CD4-positive, alpha-beta T cell treated with Interferon alpha-2 for 1 hour (primary cell): ENCODE measurements at regions not wholly inside any gene's neighbourhood (a gene's known extent, or its start where the extent isn't known, plus 50 kb on each side); places are given as distances from the start of the nearest gene placed in this dataset.

ENCODE experiments used
- DNase-seq, 2 donors: peaks; one replicate each; pipeline ENCODE4 v3.0.0-alpha.2; 2020 to 2022

GRCh38 chr7:96481796-96482195, 159.9 kb upstream of the SLC25A13 start:
- no peak for DNase-seq

DNA sequence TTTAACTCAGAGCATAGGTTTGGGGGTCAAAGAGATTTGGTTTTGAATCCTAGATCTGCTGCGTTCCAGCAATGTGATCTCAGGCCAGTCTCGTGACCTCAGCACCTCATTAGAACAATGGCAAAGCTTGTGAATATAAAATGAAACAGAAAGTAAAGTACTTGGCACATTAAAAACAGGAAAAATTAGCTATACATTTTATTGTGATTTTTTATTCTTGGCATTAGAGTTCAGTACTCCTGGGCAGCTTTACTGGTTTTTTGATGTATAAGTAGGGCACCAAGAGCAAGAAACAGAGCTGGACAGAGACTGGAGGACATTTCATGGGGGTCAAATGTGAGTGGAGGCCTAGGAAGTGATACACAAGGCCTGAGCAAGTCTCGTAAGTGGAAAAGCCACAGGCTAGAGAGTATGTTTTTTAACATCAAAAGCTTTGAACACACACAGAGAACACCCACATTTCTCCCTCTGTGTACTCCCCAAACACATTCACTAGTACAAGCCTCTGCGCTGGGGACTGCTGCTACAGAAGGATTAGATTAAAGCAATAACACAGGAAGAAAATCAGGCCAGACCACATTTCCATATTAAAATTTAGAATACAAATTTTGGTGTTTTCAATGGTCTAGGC, 157.2 kb upstream of the SLC25A13 start:
- DNase-seq = peak in 1 of 2 donors; percentile 21

DNA sequence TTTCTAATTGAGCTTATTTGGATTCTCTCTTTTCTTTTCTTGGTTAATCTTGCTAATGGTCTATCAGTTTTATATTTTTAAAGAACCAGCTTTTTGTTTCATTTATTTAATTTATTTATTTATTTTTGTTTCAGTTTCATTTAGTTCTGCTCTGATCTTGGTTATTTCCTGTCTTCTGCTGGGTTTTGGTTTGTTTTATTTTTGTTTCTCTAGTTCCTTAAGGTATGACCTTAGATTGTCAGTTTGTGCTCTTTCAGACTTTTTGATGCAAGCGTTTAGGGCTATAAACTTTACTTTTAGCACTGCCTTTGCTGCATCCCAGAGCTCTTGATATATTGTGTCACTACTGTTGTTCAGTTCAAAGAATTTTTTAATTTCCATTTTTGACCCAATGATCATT, 149.7 kb upstream of the SLC25A13 start:
- DNase-seq = peak in 1 of 2 donors; percentile 23

- DNase-seq = no peak
Observed at GRCh38 chr7:96452146-96452545, 130.2 kb upstream of the SLC25A13 start.

GRCh38 chr7:96449094-96449493, 127.2 kb upstream of the SLC25A13 start:
- no peak for DNase-seq

- no peak for DNase-seq
Observed at GRCh38 chr7:96447109-96447645, 125.3 kb upstream of the SLC25A13 start.

DNA sequence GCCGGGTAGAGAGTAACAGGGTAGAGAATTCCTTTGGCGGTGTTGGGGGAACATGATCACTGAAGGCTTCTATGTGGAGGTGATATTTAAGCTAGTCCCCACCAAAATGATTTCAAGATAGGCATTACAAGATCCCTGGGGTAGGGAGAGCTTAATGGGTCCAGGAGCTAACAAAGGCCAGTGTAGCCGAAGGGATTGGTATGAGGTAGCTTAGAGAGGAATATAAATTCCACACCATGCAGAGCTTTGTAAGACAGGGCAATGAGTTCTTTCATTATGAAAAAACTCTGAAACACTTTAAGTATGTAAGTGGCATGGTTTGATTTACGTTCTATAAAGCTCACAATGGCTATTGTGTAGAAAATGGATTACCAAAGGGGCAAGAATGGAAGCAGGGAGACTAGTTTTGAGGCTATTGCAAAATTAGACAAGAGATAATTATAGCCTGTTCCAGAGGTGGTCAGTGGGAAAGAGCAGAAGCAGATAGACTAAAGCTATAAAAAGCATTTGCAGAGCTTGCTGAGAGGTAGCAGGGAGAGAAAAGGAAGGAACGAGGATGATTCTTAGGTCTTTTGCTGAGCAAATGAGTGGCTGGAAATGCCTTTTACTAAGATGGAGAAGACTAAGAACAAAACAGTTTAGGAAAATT, 119.7 kb upstream of the SLC25A13 start:
- no peak for DNase-seq

GRCh38 chr7:96440328-96440727, 118.4 kb upstream of the SLC25A13 start:
- DNase-seq = no peak

GRCh38 chr7:96436880-96437279, 115.0 kb upstream of the SLC25A13 start:
- DNase-seq = no peak

GRCh38 chr7:96430356-96430755, 108.5 kb upstream of the SLC25A13 start:
- no peak for DNase-seq

GRCh38 chr7:96427143-96427542, 105.2 kb upstream of the SLC25A13 start:
- DNase-seq = no peak

- DNase-seq = no peak
Observed at GRCh38 chr7:96426685-96427084, 104.8 kb upstream of the SLC25A13 start.

- no peak for DNase-seq
Observed at GRCh38 chr7:96426027-96426426, 104.1 kb upstream of the SLC25A13 start.

DNA sequence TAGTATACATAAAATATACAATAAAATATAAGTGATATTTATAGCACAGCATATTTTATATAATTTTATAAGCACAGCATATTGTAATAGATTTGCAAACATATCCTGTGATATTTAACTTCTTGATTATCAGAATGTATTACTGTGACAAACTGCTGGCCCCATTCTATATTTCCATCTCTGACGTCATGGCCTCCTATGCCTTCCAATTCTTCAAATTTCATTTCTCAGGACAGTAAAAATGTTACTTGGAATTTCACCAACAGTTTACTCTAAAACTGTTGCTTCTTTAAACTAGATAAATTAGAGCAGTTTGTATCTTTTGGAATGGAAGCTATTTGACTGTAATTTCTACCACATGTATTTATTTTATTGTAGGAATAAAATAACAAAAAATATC, 102.5 kb upstream of the SLC25A13 start:
- no peak for DNase-seq

GRCh38 chr7:96422388-96422787, 100.5 kb upstream of the SLC25A13 start:
- DNase-seq = no peak

GRCh38 chr7:96418581-96418980, 96.7 kb upstream of the SLC25A13 start:
- no peak for DNase-seq

- DNase-seq = no peak
Observed at GRCh38 chr7:96417784-96418183, 95.9 kb upstream of the SLC25A13 start.

DNA sequence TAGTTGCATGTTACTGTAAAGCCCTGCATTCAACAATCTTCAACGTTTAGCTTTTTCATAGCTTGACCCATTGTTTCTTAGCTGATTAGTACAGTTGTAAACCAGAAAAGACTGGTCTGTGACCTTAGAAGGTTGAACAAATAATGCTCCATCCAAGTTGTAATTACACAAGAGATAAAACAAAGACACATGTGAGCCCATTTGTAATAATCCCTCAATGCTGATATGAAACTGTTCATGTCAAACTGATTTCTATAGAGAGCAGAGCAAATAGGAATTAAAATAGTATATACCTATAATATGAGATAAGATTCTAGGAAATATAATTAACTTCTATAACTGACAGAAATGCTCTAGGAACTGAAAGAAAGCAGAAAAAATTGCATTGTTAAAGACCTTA, 94.7 kb upstream of the SLC25A13 start:
- DNase-seq = no peak

DNA sequence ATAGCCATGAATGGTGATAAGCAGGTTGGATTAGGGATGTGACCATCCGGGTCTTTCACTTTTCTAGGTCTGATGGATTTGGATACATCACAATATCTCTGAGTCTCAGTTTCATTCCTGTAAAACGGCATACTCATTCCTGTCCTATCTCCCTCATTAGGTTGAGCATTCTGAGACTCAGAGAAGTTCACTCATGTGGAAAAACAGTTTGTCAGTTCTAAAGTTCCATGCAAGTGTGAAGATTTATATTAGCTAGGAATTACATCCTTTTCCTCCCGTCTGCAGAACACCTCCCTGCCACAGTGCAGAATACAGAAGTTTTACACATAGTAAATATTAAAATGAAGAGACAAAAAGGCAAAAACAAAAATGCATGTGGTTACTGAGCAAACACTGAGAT, 94.2 kb upstream of the SLC25A13 start:
- no peak for DNase-seq

- no peak for DNase-seq
Observed at GRCh38 chr7:96415293-96415940, 93.5 kb upstream of the SLC25A13 start.

GRCh38 chr7:96414931-96415292, 93.0 kb upstream of the SLC25A13 start:
- DNase-seq = peak; percentile 12 to 52

- DNase-seq = no peak
Observed at GRCh38 chr7:96410126-96410839, 88.4 kb upstream of the SLC25A13 start.

DNA sequence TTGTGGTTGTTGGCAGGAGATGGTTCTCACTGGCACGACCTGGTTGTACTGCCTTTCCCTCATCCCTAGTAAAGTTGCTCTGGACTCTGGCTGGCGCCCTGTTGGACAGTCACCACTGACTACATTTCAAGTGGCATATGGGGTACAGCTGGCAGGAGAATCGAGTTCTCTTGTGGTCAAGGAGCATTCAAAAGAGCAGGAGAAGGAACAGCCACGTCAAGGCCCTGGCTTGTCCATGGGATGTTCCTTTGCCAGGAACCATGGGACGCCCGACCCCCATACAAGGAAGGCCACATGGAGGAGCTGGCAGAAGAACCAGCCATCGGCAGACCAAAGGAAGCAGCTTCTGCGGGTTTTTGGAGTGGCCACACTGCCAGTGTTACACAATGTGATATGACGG, 87.0 kb upstream of the SLC25A13 start:
- no peak for DNase-seq

- no peak for DNase-seq
Observed at GRCh38 chr7:96407427-96407826, 85.5 kb upstream of the SLC25A13 start.
